ENCODE measurements at regions not wholly inside any gene's neighbourhood (a gene's known extent, or its start where the extent isn't known, plus 50 kb on each side); places are given as distances from the start of the nearest gene placed in this dataset.

DNA sequence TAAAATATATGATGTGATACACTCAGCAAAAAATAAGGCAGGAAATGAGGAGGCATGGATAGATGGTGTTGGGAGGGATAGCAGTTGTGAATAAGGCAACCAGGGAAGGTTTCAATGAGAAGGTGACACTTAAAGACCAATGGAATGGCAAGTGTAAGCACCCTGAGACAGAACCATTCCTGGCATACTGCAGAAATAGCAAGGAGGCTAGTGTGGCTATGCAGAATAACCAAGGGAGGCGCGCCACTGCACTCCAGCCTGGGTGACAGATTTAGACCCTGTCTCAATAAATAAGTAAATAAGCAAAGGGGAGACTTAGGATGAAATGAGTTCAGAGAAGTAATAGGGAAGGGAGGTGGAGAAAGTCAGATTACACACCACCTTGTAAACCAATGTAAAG, 113.9 kb downstream of the TOMM20 start:
- TF ChIP-seq, protein P1, sequence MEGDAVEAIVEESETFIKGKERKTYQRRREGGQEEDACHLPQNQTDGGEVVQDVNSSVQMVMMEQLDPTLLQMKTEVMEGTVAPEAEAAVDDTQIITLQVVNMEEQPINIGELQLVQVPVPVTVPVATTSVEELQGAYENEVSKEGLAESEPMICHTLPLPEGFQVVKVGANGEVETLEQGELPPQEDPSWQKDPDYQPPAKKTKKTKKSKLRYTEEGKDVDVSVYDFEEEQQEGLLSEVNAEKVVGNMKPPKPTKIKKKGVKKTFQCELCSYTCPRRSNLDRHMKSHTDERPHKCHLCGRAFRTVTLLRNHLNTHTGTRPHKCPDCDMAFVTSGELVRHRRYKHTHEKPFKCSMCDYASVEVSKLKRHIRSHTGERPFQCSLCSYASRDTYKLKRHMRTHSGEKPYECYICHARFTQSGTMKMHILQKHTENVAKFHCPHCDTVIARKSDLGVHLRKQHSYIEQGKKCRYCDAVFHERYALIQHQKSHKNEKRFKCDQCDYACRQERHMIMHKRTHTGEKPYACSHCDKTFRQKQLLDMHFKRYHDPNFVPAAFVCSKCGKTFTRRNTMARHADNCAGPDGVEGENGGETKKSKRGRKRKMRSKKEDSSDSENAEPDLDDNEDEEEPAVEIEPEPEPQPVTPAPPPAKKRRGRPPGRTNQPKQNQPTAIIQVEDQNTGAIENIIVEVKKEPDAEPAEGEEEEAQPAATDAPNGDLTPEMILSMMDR (IDR thresholded peaks at IDR 0.05) = no peak
- TF ChIP-seq EZH2 (IDR thresholded peaks at IDR 0.05; ENCODE audit: borderline replicate concordance, insufficient read depth, low read depth, low read length, poor library complexity, severe bottlenecking) = no peak
